ENCODE measurements at regions not wholly inside any gene's neighbourhood (a gene's known extent, or its start where the extent isn't known, plus 50 kb on each side); places are given as distances from the start of the nearest gene placed in this dataset.

DNA sequence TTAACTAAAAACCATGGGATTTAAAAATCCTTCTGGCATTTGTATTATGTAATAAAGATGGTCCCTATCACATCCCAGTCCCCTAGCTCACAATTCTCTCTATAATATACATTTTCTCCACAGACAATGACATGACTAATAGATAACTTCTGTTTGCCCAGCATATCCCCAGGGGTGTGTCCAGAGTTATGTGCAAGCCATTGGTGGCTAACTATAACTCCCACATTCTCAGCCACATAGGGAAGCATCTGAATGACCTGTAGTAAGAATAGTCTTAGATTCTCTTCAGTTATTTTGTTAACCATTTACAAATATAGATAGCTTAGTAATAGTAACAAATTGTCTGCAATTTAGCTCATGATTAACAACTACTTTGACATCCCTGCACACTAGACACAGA lies 52.2 kb upstream of the RBSN start:
- DNase-seq, result no peak

DNA sequence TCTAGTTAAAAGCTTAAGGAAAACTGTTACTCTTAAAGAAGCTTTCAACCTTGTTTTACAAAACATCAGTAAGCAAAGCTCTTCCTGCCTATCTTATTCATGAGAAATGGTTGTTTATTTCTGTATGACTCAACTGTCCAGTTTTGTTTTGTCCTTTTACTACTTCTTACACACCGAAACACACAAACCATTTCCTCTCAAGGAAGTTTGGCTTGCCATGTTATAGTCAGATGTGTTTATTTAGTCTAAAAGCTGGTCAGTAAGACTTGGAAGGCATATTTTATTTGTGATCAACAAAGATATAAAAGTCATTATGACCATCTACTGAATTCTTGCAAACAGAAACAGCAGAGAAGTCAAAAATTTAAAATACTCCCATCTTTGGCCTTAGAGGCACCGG lies 53.2 kb upstream of the RBSN start:
- peak; percentile 25 for DNase-seq

DNA sequence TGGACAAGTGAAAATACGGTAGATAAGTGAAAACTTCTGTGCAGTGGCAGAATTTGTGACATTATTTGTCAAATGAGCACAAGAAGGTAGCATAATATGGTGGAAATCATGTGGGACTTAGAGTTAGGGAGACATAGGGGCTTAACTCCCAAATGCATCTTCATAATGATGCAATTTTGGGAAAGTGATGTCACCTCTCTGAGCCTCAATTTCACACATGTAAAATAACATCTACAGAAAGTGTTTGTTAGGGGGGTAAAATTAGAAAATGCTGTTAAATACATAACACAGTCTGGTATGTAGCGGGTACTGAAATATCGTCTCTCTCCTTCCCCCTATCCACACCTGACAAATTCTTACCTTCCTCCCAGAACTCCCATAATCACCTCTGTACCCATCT lies 52.9 kb upstream of the CAPN7 start:
- DNase-seq, result no peak

DNA sequence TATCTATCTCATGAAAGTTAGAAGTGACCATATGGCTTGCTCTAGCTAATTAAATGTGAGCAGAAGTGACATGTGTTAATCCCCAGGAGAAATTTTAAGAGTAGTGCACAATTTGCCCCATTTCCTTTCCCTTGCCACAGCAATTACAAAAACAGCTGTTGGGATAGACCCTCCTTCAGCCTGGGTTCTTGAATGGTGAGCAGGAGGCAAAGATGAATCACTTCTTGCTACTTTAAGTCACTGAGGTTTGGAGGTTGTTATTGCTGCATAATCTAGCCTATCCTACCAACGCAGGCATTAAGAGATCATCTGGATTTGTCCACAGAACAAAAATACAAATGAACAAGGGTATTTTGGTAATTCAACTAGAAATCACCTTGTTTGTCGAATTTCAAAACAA lies 51.7 kb upstream of the CAPN7 start:
- no peak for DNase-seq

DNA sequence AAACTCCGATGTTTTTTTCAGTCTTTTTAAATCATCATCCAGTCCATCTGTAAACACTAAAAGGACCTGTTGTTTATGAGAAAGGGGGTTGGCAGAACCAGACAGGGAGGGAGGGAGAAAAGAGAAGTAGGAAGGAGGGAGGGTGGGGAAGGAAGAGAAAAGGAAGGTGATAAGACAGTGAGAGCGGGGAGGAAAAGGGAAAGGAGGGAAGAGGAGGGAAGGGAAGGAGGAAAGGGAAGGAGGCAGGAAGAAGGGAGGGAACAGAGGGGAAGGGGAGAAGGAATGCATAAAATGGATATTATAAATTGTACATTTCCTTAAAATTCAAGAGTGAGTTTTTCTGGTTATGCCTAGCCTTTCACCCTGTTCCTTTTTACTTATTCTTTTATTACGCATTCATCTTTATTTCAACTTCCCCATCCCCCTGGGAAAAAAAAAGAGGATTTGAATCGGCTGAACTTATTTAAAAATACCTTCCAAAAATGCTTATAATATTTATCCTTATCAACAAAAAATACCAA lies 50.1 kb upstream of the CAPN7 start:
- DNase-seq, result no peak
